Dedifferentiated amniotic fluid mesenchymal stem cell (primary cell): ENCODE measurements at regions not wholly inside any gene's neighbourhood (a gene's known extent, or its start where the extent isn't known, plus 50 kb on each side); places are given as distances from the start of the nearest gene placed in this dataset.
A peak's percentile ranks its signal among the peaks of the same experiment; 100 is the strongest.
"Not testable (repeated sequence)": the region's sequence is repeated elsewhere in the genome, so short reads cannot be mapped to it uniquely, and the experiment has no call there.

Experiments
- DNase-seq: peaks from one replicate; pipeline ENCODE4 v3.0.0-alpha.2; 2016; ENCODE audit errors: extremely low spot score

DNA sequence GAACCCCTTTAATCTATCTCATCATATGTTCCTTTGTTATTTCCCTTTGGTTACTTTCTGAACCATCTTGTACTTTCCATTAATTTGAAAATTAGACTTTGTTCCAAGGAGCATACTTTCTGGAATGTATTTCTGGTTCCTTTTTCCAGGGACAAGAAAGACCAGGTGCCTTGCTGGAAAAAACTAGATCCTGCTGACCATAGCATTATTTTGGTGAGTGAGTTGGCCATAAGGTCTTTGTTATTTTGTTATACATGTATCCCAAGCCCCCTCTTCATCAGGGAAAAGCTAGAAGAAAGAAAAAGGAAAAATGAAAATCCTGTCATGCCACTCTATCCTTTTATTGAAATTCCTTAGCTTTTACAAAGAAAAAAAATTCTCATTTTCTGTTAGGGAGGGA, 228.1 kb upstream of the TFPI start:
- no peak for DNase-seq

DNA sequence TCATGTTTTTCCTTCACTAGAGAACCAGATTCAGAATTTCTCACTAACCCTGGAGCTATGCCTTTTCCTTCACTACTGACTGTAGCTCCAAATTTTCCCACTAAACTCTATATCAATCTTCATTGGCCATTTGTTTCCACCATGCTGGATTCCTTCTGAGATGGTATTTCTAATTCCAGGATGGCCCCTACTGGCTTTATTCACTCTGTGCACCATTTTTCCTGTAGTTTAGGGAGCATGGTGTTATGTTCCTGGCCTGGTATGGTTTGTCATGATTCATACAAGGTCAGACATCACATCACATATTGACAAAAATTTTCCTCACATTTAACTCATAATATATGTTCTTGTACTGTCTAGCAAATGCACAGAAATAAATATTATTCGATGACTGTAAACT, 229.2 kb upstream of the TFPI start:
- no peak for DNase-seq

DNA sequence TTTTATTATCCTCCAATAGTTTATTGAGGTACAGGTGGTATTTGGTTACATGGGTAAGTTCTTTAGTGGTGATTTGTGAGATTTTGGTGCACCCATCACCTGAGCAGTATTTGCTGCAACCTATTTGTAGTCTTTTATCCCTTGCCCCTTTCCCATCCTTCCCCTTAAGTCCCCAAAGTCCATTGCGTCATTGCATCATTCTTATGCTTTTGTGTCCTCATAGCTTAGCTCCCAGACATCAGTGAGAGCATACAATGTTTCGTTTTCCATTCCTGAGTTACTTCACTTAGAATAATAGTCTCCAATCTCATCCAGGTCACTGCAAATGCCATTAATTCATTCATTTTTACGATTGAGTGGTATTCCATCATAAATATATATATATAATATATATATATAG, 229.9 kb upstream of the TFPI start:
- DNase-seq, result not testable (repeated sequence)

DNA sequence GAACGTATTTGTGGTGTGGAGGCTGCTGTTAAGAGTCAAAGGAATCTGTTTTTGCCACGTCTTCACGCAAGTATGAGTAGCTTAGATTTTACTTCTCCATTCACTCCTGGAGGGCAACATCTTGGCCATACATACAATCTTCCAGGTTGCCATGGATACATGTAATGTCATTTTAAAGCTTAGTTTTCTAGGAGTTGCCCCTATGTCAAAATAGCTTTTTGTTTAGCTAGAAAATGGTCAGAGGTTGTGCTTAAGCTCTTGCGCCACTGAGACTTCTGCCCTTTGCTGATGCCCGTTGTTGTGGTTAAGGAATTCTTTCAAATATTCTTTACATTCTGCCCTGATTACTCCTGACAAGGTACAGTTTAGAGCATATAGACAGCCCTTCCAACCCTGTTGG, 245.4 kb upstream of the TFPI start:
- no peak for DNase-seq

DNA sequence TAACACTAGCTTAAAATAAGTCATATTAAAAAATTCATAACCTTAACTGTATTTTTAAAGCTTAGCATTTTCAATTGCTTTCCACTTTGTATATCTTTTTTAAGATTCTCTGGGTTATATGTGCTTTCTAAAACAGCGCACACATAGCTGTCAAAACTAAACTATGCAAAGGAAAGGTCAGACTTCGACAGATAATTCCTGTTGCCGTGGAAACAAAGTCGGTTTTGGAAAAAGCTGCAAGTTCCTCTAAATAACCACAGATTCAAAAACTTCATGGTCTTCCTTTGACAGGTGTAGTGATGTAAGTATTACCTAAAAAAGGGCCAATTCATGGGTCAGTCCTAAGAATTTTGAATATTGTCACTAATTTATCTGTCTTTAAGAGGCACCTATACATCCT, 249.6 kb upstream of the TFPI start:
- no peak for DNase-seq

DNA sequence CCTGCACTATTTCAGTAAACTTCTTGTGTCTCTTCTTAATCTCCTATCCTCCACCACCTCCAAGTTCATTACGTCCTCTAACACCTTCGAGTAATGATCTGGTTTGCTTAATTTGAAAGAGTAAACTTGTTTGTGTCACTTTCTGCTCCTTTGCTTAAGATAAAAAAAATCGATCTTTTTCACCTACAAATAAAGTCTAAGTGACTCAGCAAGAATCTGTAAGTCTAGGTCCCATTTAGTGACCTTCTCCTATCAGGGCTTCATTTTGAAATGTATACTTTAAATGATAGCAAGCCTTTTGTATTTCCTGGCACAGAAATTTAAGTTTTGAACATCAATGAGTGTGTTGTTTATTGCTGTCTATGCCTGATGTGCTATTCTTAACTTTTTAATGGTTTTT, 260.9 kb upstream of the TFPI start:
- DNase-seq, result no peak

DNA sequence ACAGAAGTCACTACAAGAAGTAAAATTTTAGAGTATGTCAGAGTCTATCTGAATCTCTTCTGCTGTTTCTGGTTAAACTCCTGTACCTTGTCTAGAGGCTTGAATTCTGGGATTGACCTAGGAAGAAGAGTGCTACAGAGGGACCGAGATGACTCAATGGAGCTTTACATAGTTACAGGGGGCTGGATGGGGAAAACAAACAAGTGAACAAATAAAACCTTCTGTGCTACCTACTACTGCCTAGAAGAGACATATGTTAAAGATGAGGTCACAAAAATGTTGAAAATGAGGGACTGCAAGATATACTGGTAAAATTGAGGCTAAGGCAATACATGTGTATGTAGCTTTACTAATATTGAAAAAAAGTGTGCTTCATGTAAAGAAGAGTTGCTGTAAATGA, 265.4 kb upstream of the TFPI start:
- DNase-seq, result no peak

DNA sequence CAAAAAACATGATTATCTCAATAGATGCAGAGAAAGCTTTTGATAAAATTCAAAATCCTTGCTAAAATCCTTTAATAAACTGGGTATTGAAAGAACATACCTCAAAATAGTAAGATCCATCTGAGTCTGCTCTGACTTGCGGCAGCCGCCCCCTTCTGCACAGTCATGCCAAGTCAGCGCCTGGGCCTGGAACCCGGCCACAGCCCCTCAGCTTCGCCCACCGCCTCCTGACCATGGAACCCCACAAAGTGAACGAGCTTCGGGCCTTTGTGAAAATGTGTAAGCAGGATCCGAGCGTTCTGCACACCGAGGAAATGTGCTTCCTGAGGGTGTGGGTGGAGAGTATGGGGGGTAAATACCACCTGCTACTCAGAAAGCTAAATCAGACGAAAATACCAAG, 270.9 kb upstream of the TFPI start:
- no peak for DNase-seq

DNA sequence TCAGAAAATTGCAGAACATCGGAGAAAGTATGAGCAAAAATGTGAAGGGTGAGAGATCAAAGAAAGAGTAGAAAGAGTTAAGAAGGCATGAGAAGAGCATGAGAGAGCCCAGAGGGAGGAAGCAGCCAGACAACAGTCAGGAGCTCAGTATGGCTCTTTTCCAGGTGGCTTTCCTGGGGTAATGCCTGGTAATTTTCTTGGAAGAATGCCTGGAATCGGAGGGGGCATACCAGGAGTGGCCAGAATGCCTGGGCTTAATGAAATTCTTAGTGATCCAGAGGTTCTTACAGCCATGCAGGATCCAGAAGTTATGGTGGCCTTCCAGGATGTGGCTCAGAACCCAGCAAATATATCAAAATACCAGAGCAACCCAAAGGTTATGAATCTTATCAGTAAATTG, 271.8 kb upstream of the TFPI start:
- DNase-seq, result peak; percentile 41

DNA sequence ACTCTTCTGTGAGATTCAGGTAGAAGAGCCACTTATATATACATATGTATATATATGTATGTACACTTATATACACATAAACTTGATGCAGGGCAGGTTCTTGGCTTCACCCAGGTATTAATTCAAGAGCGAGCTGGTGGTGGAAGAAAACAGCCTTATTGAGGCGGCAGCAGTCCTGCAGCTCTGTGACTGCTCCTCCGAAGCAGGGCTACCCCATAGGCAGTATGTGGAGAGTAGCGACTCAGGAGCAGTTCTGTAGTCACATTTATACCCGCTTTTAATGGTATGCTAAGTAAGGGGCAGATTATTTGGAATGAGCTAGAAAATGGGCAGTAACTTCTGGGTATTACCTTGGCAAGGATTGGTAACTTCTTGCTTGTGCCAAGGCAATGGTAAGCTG, 280.6 kb upstream of the TFPI start:
- DNase-seq, result no peak

DNA sequence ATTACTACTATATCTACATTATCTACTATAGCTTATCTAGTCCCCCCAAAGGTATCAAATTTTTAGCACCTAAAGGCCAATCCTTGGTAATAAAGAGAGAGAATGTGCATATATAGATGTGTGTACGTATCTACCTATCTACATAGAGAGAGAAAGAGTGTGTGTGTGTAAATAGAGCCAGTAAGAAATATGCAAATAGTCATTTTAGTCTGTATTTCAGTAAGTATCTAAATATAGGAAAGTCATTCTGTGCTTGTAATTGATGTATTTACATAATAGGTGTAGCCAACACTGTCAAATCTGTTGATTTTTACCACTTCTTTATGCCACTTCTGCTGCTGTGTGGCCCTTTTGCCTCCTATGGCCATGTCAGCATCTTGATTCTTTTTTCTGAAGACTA, 284.5 kb upstream of the TFPI start:
- no peak for DNase-seq

DNA sequence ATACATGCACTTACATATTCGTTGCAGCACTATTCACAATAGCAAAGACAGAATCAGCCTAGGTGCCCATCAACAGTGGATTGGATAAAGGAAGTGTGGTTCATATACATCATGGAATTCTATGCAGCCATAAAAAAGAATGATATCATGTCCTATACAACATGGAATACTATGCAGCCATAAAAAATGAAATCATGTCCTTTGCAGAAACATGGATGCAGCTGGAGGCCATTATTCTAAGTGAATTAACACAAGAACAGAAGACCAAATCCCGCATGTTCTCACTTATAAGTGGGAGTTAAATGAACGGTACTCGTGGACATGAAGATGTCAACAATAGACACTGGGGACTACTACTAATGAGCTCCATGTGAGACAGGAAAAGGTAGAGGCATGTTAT, 288.1 kb upstream of the TFPI start:
- DNase-seq, result no peak

DNA sequence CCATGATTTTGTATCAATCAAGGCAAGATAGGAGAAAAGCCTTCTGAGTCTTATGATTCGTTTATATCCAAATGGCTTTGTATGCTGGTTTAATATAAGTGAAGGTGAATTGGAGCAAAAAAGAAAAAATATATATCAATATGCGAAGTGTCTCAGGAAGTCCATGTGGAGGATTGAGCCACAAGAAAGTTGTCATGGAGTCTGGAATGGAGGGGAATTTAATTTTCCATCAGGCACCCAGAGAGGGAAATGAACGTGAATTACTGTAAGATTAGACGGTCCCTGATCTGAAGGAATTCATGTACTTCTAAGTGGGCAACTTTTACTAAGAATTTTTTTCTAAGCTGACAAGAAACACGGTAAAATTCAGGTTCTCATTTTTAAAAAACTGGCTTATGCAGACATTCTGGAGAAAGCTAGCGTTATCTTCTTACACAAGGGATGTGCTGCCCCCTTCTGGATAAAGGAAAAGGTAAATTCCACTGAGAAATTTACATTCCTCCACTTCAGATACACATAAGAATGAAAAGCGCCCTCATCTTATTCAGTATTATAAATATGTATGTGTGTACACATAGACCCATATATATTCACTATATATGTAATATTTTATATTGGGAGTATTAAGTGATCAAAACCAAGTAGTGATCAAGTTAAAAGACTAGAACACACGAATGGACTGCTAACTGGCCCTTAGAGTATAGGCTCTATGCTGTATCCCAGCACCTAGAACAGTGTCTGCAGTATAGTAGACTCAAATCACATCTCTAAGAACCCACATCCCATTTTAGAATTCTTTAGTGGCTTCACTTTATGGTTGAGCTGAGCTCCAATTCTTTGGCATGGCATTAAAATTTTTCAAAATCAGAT, 289.0 kb upstream of the TFPI start:
- peak; percentile 81 for DNase-seq

DNA sequence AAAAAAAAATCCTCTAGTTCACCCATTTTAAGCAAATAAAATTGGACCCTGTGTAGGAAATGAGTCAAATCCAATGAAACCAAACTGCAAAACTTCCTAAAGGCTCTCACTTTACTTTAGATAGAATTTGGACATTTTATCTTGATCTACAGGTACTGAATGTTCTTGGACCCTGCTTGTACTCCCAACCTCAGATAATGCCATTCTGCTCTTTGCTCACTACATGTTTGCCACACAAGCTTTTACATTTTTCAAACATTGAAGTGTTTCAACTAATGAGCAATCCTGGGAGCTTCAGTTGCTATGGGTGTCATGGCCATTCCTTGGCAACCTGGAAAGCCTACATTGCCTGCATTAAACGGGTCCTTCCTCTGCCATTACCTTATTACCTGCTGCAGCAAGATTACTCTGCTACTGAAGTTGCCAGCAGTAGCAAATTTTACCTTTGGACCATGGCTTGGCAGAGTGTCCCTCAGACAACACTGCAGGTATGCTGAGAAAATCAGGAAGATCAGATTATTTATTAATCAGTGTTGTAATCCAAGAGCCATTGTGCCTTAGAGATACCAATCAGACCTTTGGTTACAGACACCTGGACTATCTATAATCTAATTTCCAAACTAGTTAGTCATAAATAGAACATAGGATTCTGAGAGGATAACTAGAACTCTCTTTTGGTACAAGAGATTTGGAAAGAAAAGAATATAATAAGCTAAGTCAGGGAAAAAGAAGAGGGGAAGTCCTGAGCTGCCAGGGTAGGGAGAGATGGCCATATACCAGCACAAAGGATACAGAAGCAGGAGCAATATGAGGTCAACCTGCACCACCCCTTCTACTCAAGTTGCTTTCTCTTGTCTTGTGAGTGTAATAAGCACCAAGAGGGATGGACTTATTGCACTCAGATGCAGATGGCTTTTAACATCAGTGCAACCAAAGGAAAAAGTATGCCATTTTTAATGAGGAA, 293.3 kb upstream of the TFPI start:
- no peak for DNase-seq

DNA sequence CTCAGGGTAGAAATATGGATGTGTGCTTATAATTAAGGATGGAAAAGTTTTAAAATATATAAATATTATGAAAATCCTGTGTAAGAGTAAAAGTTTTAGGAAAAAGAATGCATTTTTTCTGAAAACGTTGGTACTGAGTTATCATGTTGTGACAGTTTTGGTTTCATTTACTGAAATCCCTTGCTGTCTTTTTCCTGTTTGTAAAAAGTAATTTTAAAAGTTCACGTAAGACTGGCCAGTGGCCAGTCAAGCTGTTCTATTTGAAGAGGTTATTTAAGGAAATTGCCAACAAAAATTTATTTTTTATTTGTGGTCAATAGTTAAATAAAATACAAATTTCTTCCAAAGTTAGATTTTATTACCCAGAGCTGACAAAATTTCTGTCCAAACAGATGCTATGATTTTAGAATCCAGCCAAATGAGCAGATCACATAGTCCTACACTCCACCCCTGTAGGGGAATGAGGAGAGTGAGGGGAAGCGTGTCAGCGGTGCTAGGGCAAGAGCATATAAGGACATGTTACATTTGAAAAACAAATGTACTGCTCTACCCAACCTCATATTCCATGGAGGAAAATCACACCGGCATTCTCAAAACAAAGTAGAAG, 297.8 kb upstream of the TFPI start:
- DNase-seq, result no peak

DNA sequence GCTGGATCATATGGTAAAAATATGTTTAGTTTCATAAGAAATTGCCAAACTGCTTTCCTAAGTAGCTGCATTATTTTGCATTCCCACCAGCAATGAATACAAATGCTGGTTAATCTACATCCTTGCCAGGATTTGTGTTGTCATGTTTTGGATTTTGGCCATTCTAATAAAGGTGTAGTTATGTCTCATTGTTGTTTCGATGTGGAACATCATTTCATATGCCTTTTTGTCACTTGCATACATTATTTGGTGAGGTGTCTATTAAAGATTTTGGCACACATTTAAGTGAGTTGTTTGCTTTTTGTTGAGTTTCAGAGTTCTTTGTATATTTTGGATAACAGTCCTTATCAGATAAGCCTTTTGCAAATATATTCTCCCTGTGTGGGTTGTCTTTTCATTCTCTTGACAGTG, 299.2 kb upstream of the TFPI start:
- no peak for DNase-seq

DNA sequence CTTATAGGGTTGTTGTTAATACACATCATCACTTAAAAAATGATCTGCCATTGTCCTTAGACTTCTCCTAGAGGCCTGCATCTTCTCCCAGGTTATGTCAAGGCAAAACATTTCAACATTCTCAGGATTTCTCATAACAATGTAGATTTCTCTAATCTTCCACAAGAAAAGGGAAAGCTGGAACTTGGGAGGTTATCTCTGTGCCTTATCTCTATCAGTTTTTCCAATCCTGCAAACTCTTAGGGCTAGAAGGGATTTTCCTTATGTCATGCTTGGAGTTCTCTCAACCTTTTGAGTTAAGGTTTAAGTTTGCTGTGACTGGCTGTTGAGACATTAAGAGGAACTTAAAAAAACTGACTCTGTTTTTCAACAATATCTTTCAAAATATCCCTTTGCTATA, 300.6 kb upstream of the TFPI start:
- no peak for DNase-seq

DNA sequence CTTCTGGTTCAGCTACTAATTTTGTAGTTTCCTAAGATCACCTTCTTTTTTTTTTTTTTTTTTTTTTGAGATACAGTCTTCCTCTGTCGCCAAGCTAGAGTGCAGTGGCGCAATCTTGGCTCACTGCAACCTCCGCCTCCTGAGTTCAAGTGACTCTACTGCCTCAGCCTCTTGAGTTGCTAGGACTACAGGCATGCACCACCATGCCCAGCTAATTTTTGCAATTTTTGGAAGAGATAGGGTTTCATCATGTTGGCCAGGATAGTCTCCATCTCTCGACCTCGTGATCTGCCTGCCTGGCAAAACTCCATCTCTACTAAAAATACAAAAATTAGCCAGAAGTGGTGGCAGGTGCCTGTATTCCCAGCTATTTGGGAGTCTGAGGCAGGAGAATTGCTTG, 301.5 kb upstream of the TFPI start:
- no peak for DNase-seq

DNA sequence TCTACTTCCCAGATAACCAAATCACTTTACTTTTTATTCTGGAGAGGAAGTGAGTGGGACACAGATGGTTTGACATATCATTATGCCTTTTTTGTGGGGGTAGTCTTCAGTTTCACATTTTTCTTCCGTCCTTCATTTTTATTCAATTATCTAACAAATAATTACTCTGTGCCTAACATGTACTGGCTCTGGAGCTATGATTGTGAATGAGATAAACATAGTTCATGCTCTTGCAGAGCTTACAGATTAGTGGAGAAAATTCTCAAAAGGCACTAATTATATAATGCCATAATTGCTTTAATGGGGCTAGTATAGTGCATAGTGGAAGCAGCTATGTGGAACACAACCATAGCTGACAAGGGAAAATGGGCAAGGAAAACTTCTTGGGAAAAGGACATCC, 303.6 kb upstream of the TFPI start:
- DNase-seq, result no peak

DNA sequence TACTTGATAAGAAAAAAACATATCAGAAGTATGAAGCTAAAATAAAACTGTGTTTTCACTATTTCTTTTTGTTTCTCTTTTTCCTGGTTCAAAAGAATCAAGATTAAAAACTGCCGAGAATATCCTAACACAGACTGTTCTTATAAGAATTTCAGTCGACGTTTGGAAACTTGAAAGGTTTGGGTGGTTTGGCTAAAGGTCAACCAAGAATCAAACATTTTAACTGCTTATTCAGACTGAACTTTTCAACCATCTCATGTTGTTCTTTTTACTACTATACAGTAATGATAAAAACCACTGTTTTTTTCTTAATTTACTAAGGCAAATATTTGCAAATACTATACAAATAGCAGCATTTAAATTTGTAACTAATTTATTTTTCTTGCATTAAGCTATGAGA, 308.5 kb upstream of the TFPI start:
- no peak for DNase-seq

DNA sequence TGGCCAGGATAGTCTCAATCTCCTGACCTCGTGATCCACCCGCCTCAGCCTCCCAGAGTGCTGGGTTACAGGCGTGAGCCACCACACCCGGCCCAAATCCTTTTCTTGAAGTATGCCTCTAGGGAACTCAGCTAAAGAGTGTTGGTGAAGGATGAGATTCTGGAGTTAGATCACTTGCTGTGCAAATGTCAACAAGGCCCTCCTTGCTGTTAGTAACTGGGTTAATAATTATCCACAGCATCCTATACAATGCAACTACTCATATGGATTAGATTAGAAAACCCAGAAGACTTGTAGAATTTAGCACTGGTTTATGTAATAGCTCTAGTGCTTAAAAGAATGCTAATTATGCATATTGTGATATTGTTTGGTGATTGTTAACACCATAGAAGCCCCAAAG, 310.8 kb upstream of the TFPI start:
- DNase-seq, result no peak

DNA sequence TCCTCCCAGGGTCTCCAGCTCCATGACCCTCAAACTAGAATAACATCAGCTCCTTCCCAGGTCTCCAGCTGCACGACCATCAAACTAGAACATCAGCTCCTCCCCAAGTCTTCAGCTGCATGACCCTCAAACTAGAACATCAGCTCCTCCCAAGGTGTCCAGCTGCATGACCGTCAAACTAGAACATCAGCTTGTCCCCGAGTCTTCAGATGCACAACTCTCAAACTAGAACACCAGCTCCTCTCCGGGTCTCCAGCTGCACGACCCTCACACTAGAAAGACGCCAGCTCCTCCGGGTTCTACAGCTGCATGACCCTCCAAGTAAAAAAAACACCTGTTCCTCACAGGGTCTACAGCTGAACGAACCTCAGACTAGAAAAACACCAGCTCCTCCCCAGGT, 312.9 kb upstream of the TFPI start:
- DNase-seq, result no peak

DNA sequence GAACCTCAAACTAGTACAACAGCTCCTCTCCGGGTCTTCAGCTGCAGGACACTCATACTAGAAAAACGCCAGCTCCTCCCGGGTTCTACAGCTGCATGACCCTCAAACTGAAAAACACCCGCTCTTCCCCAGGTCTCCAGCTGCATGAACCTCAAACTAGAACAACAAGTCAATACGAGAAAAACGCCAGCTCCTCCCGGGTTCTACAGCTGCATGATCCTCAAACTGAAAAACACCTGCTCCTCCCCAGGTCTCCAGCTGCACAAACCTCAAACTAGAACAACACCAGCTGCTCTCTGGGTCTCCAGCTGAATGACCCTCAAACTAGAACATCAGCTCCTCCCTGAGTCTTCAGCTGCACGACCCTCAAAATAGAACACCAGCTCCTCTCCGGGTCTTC, 315.0 kb upstream of the TFPI start:
- DNase-seq, result no peak
